Stimulated activated CD4-positive, alpha-beta T cell treated with anti-CD3 and anti-CD28 coated beads, Interleukin-2, amount 100 ng/mL, for 4 hours (primary cell): ENCODE measurements at regions not wholly inside any gene's neighbourhood (a gene's known extent, or its start where the extent isn't known, plus 50 kb on each side); places are given as distances from the start of the nearest gene placed in this dataset.
"Not testable (repeated sequence)": the region's sequence is repeated elsewhere in the genome, so short reads cannot be mapped to it uniquely, and the experiment has no call there.

Source experiments
- DNase-seq: peaks from one replicate; pipeline ENCODE4 v3.0.0-alpha.2; 2020; ENCODE audit warnings: low read depth

- DNase-seq: no peak
These were observed 131.0 kb downstream of the SMIM20 start for GRCh38 chr4:26044983-26045382.

- no peak for DNase-seq
These were observed 133.8 kb downstream of the SMIM20 start for GRCh38 chr4:26047795-26048194.

GRCh38 chr4:26048378-26048882, 134.4 kb downstream of the SMIM20 start:
- no peak for DNase-seq

- no peak for DNase-seq
These were observed 134.9 kb downstream of the SMIM20 start for GRCh38 chr4:26048950-26049349.

- DNase-seq: no peak
These were observed 135.4 kb downstream of the SMIM20 start for GRCh38 chr4:26049447-26049846.

GRCh38 chr4:26050212-26050643, 136.2 kb downstream of the SMIM20 start:
- DNase-seq: no peak

- no peak for DNase-seq
These were observed 136.7 kb downstream of the SMIM20 start for GRCh38 chr4:26050671-26051070.

GRCh38 chr4:26051240-26051639, 137.2 kb downstream of the SMIM20 start:
- no peak for DNase-seq

- no peak for DNase-seq
These were observed 138.9 kb downstream of the SMIM20 start for GRCh38 chr4:26052663-26053541.

GRCh38 chr4:26053761-26054160, 139.7 kb downstream of the SMIM20 start:
- no peak for DNase-seq

- no peak for DNase-seq
These were observed 141.8 kb downstream of the SMIM20 start for GRCh38 chr4:26055855-26056254.

GRCh38 chr4:26056406-26056805, 142.4 kb downstream of the SMIM20 start:
- no peak for DNase-seq

GRCh38 chr4:26057839-26058238, 143.8 kb downstream of the SMIM20 start:
- not testable (repeated sequence) for DNase-seq

- DNase-seq: no peak
These were observed 144.5 kb downstream of the SMIM20 start for GRCh38 chr4:26058537-26058936.

GRCh38 chr4:26059391-26060154, 145.6 kb downstream of the SMIM20 start:
- no peak for DNase-seq

- DNase-seq: no peak
These were observed 146.3 kb downstream of the SMIM20 start for GRCh38 chr4:26060286-26060685.

GRCh38 chr4:26061248-26061986, 147.4 kb downstream of the SMIM20 start:
- DNase-seq: no peak

GRCh38 chr4:26062215-26062614, 148.2 kb downstream of the SMIM20 start:
- no peak for DNase-seq

- DNase-seq: not testable (repeated sequence)
These were observed 150.0 kb downstream of the SMIM20 start for GRCh38 chr4:26064009-26064408.

- no peak for DNase-seq
These were observed 151.8 kb downstream of the SMIM20 start for GRCh38 chr4:26065833-26066232.

- DNase-seq: no peak
These were observed 153.0 kb downstream of the SMIM20 start for GRCh38 chr4:26067035-26067434.

- DNase-seq: no peak
These were observed 155.2 kb downstream of the SMIM20 start for GRCh38 chr4:26069218-26069617.
